Esophagus squamous epithelium (tissue), 5 donors: ENCODE measurements at regions not wholly inside any gene's neighbourhood (a gene's known extent, or its start where the extent isn't known, plus 50 kb on each side); places are given as distances from the start of the nearest gene placed in this dataset.

Source experiments
- DNase-seq: peaks from one replicate; lab custom pipeline; 2025; lab: John Stamatoyannopoulos, UW
- H3K27ac ChIP-seq, 4 donors: fragments of 200-600 bp; sonication (generic); one replicate each; pipeline ENCODE4 v1.5.1; 2016 to 2019; ENCODE audit warnings: mild to moderate bottlenecking in 1 of 4
- H3K27me3 ChIP-seq, 4 donors: fragments of 200-600 bp; sonication (generic); 1 replicate in 3 of 4; 2 replicates in 1 of 4; pipeline versions ENCODE4 v1.5.1 to v1.6.0; 2017 to 2021; ENCODE audit warnings: antibody characterized with exemption in 1 of 4
- H3K36me3 ChIP-seq, 3 donors: fragments of 200-600 bp; sonication (generic); one replicate each; pipeline ENCODE4 v1.5.1; 2016 to 2019
- H3K4me1 ChIP-seq, 3 donors: fragments of 200-600 bp; sonication (generic); one replicate each; pipeline ENCODE4 v1.5.1; 2017 to 2019
- H3K4me3 ChIP-seq, 4 donors: fragments of 200-600 bp; sonication (generic); 1 replicate in 3 of 4; 2 replicates in 1 of 4; pipeline ENCODE4 v1.5.1; 2016 to 2019; ENCODE audit warnings: mild to moderate bottlenecking in 2 of 4, moderate library complexity in 1 of 4
- H3K9me3 ChIP-seq, 3 donors: fragments of 200-600 bp; sonication (generic); one replicate each; pipeline ENCODE4 v1.5.1; 2016 to 2019
- POLR2A ChIP-seq, 4 donors: fragments of 450-650 bp; IDR thresholded peaks; one replicate each; pipeline ENCODE4 v1.6.1; 2017; ENCODE audit warnings: antibody characterized with exemption in 4 of 4, mild to moderate bottlenecking in 4 of 4, moderate library complexity in 3 of 4
- WGBS, 2 donors: methylation state at CpG; one replicate each; pipeline ENCODE4 v1.1.5; 2018; 5-methylcytosine and 5-hydroxymethylcytosine counted together
- intact Hi-C: fragments of 100-400 bp; cut with DNase I; formaldehyde crosslinking; loops from one replicate; pipeline ENCODE4 v1.15.0; 2022
- TF ChIP-seq, protein P1 (sequence below), 6 experiments: fragments of 450-650 bp in 4 of 6; fragments of 200-600 bp in 2 of 6; sonication (generic) in 2 of 6; IDR thresholded peaks; one replicate each; pipeline ENCODE4 v1.5.1; 2016 to 2019; ENCODE audit warnings: antibody characterized with exemption in 6 of 6, mild to moderate bottlenecking in 4 of 6, moderate library complexity in 4 of 6
- donor health status: DM: yes; HTN: yes; CAD: no.

DNA sequence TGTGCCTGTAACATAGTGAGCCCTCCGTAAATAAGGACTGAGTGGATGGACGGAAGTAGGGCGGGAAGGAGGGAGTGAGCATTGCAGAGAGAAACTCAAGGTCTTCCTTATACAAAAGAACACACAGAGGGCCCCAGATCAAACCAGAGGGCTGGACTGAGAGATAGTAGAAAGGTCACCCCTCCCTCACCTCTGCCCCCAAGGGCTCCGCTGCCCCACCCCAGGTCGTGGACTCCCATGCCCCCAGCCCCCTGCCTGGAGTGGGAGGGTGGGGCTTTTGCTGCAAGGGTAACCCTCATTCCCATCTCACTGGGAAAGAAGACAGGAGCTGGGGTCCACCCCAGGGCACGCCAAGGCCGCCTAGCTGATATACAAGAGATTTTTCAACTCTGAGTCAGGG, 157.0 kb downstream of the MN1 start:
- Histone ChIP-seq H3K27me3 (no peaks in the 10 kb centered on the region), H3K36me3 (no peaks in the 10 kb centered on the region), H3K27ac (no peak overlapping the region), H3K4me1 (peaks cover 0 to 18% (median 4%) of the 10 kb centered on the region in 3 donors), H3K4me3 (no peak overlapping the region), H3K9me3 (no peaks in the 10 kb centered on the region)
- intact Hi-C loops: no loop called here
- DNase-seq: no peak
- 62 to 97% methylated on average over 5 of the region's 7 CpGs for WGBS, 2 donors
- TF ChIP-seq, protein P1, sequence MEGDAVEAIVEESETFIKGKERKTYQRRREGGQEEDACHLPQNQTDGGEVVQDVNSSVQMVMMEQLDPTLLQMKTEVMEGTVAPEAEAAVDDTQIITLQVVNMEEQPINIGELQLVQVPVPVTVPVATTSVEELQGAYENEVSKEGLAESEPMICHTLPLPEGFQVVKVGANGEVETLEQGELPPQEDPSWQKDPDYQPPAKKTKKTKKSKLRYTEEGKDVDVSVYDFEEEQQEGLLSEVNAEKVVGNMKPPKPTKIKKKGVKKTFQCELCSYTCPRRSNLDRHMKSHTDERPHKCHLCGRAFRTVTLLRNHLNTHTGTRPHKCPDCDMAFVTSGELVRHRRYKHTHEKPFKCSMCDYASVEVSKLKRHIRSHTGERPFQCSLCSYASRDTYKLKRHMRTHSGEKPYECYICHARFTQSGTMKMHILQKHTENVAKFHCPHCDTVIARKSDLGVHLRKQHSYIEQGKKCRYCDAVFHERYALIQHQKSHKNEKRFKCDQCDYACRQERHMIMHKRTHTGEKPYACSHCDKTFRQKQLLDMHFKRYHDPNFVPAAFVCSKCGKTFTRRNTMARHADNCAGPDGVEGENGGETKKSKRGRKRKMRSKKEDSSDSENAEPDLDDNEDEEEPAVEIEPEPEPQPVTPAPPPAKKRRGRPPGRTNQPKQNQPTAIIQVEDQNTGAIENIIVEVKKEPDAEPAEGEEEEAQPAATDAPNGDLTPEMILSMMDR (IDR thresholded peaks at IDR 0.05): no peak
- TF ChIP-seq POLR2A (IDR thresholded peaks at IDR 0.05): no peak

- Histone ChIP-seq H3K27ac (no peak overlapping the region), H3K4me3 (no peak overlapping the region), H3K27me3 (no peaks in the 10 kb centered on the region), H3K9me3 (no peaks in the 10 kb centered on the region), H3K36me3 (no peaks in the 10 kb centered on the region), H3K4me1 (peaks cover 0 to 13% (median 0%) of the 10 kb centered on the region in 3 donors)
- WGBS, 2 donors: 77 to 80% methylated on average over 3 of the region's 3 CpGs
- DNase-seq: no peak
- TF ChIP-seq, protein P1 (IDR thresholded peaks at IDR 0.05): no peak
- no peak for TF ChIP-seq POLR2A (IDR thresholded peaks at IDR 0.05)
- intact Hi-C loops: no loop called here
These were observed 154.0 kb downstream of the MN1 start for GRCh38 chr22:27647540-27647939.

DNA sequence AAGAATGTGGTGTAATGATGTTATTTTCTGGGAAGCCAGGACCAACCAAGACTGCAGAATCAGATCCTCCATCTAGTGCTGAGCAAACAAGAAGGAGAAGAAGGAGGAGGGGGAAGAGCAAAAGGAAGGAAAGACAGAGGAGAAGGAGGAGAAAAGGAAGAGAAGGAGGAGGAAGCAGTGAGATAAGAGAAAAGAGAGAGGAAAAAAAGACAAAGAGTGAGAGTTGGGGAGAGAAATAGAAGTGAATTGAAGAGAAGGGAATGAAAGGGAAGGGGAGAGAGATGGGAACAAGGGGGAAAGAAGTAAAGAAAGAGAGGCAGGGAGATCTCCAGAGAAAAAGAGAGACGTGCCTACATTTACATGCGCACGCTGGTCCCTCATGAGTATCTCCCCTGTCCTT, 153.5 kb downstream of the MN1 start:
- H3K36me3 ChIP-seq: no peaks in the 10 kb centered on the region
- intact Hi-C loops: no loop called here
- no peaks in the 10 kb centered on the region for H3K27me3 ChIP-seq
- no peak for TF ChIP-seq POLR2A (IDR thresholded peaks at IDR 0.05)
- TF ChIP-seq, protein P1 (IDR thresholded peaks at IDR 0.05): no peak
- DNase-seq: no peak
- no peak overlapping the region for H3K4me3 ChIP-seq
- H3K4me1 ChIP-seq: peaks cover 0 to 13% (median 0%) of the 10 kb centered on the region in 3 donors
- H3K27ac ChIP-seq: no peak overlapping the region
- 89 to 93% methylated on average over 3 of the region's 3 CpGs for WGBS, 2 donors
- no peaks in the 10 kb centered on the region for H3K9me3 ChIP-seq

GRCh38 chr22:27648853-27649252, 152.7 kb downstream of the MN1 start:
- H3K36me3 ChIP-seq: no peaks in the 10 kb centered on the region

GRCh38 chr22:27650572-27650971, 151.0 kb downstream of the MN1 start:
- Histone ChIP-seq H3K9me3 (no peaks in the 10 kb centered on the region), H3K36me3 (no peaks in the 10 kb centered on the region), H3K27me3 (peaks cover 0 to 3% (median 0%) of the 10 kb centered on the region in 4 donors), H3K27ac (no peak overlapping the region), H3K4me3 (no peak overlapping the region), H3K4me1 (peaks cover 0 to 26% (median 0%) of the 10 kb centered on the region in 3 donors)
- DNase-seq: no peak
- 95 to 100% methylated on average over 1 to 9 of the region's 10 CpGs for WGBS, 2 donors
- no peak for TF ChIP-seq POLR2A (IDR thresholded peaks at IDR 0.05)
- TF ChIP-seq, protein P1 (IDR thresholded peaks at IDR 0.05): no peak
- intact Hi-C loops: no loop called here

More at GRCh38 chr22:27648853-27649252, 152.7 kb downstream of the MN1 start:
- intact Hi-C loops: no loop called here
- DNase-seq: no peak
- no peak overlapping the region for H3K4me3 ChIP-seq
- H3K4me1 ChIP-seq: peaks cover 0 to 13% (median 0%) of the 10 kb centered on the region in 3 donors
- H3K27me3 ChIP-seq: no peaks in the 10 kb centered on the region
- H3K9me3 ChIP-seq: no peaks in the 10 kb centered on the region
- WGBS, 2 donors: 89 to 91% methylated on average over 2 of the region's 2 CpGs
- no peak overlapping the region for H3K27ac ChIP-seq
- no peak for TF ChIP-seq POLR2A (IDR thresholded peaks at IDR 0.05)
- TF ChIP-seq, protein P1 (IDR thresholded peaks at IDR 0.05): no peak
